HG02642 (cell line): ENCODE measurements at regions not wholly inside any gene's neighbourhood (a gene's known extent, or its start where the extent isn't known, plus 50 kb on each side); places are given as distances from the start of the nearest gene placed in this dataset.

Experiments used
- ATAC-seq: cut with Tn5 transposase; IDR thresholded peaks from one replicate; pipeline ENCODE4 v1.9.1; 2021; ENCODE audit warnings: mild to moderate bottlenecking; ENCODE audit not compliant: unreplicated experiment, poor library complexity

DNA sequence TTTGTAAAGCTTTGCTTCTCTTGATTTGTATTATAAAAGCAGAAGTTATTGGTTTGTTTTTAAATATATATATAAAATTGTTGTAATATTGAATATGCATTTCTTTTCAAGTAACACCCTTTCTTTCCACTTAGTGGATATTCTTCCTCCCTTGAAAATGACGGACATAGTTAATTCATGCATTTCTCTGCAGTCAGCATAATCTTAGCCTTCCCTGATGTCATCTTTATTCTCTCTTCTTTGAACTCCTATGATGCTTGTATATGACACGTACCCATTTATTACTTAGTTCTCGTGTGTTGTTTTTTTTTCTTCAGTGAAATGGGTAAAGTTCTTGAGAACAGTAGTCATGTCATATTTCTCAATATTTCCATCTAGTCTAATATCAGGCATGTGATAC, 191.2 kb downstream of the MDFIC start:
- no peak for ATAC-seq

GRCh38 chr7:115110523-115110922, 188.6 kb downstream of the MDFIC start:
- no peak for ATAC-seq

- no peak for ATAC-seq
These were observed 184.4 kb downstream of the MDFIC start for GRCh38 chr7:115106316-115106715.

DNA sequence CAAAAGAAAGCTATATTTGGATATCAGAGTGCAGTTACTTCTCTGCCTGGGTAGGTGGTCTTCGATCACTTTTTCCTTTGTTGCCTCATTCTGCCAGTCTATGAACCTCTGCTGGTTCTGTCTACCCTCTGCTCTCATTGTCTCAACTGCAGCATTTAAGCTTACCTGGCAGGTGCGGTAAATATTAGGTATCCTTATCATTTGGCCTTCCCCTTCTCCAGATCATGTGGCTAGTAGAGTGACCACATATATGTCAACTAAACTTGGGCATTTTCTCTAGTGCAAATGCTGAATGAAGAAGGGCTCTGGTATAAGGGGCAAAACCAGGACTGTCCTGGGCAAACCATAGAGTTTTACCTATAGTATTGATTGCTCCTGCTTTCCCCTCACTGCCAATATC, 180.8 kb downstream of the MDFIC start:
- ATAC-seq = no peak

DNA sequence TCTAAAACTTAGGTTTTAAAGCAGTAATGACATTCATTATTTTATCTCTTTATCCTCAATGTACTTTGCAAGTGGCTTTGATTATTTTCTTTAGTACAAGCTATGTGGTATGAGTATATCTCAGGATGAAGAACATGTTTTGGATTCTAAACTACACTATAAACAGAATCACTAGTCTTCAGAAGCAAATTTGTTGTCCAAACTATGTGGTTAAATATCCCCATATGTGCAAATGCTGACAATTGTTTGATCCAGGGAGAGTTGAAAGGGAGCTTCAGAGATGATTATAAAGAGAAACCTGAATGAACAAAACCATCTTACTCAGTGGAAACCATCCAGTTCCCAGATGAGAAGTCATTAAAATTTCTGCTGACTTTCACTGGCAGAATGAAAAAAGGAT, 179.3 kb downstream of the MDFIC start:
- ATAC-seq = no peak

DNA sequence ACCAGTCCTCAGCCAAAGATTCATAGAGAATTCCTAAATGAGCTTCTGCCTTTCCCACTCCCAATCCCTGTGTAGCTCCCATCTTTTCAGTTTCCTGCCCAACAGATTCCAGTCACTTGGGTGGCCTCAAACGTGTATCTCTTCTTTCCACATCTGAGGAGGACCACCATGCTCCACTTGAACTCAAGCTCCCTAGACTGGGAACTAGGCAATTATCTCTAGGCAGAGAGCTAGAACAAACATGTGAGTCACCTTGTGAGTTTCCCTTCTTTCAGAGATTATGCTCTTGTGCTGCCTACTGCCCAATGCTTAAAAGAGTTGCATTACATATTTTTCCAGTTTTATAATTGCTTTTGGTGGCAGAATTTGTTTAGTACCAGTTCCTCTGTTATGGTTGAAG, 178.0 kb downstream of the MDFIC start:
- no peak for ATAC-seq

DNA sequence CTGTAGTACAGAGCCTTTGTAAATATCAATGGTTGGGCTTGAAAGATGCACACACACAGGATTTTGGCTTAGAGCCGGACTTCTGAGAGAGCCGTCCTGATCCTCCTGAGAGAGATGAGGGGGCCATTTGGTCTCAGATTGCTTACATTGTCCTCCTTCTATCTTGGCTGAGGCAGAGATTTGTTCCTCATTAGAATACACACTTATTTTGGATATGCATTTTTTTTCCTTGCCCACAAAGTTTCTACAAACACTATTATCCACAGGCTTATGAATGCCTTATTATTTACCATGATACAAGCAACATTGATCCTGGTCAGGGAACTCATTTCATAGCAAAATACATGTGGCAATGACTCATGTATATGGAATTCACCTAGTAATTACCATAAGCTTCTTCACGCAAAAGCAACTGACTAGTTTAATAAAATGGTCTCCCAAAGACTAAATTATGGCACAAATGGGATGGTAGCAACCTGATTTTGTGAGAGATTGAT, 175.3 kb downstream of the MDFIC start:
- no peak for ATAC-seq

DNA sequence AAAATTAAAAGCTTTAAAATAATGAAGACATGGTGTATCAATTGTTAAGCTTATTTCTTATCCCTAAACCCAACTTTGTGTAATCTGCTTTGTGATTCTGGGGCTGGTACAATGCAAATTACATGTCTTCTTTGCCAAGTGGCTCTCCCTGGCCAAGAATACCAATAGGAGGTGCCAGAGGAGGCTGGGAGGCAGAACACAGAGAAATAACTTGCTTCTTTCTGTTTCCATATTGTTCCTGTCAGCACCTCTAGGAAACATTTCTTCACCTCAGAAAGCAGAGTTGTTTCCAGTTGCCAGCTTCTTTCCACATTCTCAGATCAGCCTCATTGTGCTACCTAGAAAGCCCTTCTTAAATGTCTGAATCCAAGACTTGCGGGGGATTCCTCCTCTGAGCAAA, 174.4 kb downstream of the MDFIC start:
- ATAC-seq = no peak

DNA sequence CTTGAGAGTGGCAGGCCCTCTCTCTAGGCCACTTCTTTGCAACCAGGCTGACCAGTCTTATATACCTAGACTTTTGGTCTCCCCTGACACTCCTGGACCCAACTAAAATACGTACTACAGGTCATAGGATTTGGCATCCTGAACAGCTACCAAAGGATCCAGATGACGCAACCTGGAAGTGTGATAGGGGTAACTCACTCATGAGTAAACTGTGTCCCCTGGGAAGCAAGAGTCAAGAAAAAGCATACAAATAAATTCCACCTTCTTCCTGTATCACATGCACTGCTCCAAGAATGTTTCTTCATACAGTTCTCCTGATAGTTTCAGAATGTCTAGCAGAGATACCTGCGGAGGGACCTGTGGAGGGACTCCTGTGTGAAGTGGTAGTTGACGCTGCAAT, 172.3 kb downstream of the MDFIC start:
- no peak for ATAC-seq

GRCh38 chr7:115088893-115089292, 167.0 kb downstream of the MDFIC start:
- ATAC-seq = no peak

DNA sequence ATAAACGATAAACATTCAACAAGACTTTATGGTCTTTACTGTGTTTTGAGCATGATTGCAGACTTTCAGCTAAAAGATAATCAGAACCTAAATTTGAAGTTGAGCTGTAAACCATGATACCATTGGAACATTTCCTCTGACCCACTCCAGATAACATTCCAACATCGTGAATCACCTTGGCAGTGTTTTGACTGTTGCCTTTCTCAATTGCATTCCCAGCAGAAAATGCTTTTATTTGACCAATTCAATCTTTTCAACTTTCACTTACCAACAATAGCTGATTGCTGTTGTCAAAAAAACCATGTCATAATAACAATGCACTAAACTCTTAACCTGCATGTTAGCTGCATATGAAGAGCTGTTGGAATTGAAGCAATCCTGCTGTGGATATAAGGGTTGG, 165.5 kb downstream of the MDFIC start:
- no peak for ATAC-seq

- ATAC-seq = no peak
These were observed 164.4 kb downstream of the MDFIC start for GRCh38 chr7:115086146-115086841.

- no peak for ATAC-seq
These were observed 163.5 kb downstream of the MDFIC start for GRCh38 chr7:115085421-115085820.

DNA sequence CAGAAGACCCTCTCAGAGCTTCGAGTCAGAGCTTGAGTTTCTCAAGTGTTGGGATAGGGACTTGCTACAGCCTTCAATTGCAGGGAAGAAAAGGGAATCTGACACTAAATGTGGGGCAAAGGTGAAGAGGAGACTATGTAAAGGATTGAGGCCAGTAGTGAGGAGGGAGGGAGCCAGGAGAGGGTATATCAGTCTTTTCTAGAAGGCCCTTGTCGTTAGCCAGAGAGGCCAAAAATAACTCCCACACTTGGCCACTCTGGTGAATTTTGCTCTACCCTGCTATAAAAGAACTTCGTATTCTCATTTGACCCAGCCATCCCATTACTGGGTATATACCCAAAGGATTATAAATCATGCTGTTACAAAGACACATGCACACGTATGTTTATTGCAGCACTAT, 162.0 kb downstream of the MDFIC start:
- ATAC-seq = no peak

DNA sequence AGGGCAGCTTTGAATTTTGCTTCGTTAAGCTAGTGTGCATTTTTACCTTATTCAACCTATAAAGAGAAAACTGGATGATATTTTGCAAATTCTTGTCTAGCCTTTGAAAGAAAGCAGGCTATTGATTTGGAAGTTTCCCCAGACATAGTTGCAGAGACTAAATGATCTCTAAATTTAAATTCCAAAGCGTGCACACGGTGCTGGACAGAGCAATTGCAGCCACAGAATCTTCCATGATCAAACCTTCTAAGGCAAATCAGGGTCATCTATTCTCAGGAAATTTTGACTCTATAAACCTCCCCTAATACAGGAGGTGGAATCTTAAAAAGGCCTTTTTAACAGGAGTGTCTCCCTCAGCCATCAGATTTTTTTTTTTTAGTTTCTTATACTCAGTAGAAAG, 159.9 kb downstream of the MDFIC start:
- ATAC-seq = no peak

DNA sequence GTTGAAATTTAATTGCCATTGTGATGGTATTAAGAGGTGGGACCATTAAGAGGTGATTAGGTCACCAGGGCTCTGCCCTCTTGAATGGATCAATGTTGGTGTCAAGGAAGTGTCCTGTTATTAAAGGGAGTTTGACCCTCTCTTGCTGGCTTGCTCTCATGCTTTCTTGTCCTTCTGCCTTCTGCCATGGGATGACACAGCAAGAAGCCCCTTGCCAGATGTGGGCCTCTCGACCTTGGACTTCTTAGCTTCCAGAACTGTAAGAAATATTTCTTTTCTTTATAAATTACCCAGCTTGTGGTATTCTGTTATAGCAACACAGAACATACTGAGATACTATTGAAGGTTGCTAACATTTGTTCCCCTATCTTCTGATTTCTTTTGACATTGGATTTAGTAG, 157.0 kb downstream of the MDFIC start:
- no peak for ATAC-seq

- ATAC-seq = no peak
These were observed 156.5 kb downstream of the MDFIC start for GRCh38 chr7:115078386-115078785.

- no peak for ATAC-seq
These were observed 148.4 kb downstream of the MDFIC start for GRCh38 chr7:115070311-115070710.
